Activated CD4-positive, alpha-beta T cell treated with anti-CD3 and anti-CD28 coated beads, Interleukin-10, Interleukin-2, amounts not matched to agents 100 ng/mL and 50 ng/mL, durations not matched to agents 16 hours and 8 hours (primary cell): ENCODE measurements at regions not wholly inside any gene's neighbourhood (a gene's known extent, or its start where the extent isn't known, plus 50 kb on each side); places are given as distances from the start of the nearest gene placed in this dataset.

Experiments
- DNase-seq: peaks from one replicate; pipeline ENCODE4 v3.0.0-alpha.2; 2020

- DNase-seq, result no peak
Observed at GRCh38 chr18:30512872-30513271, 529.7 kb downstream of the DSC3 start.

GRCh38 chr18:30510882-30511281 is 531.7 kb downstream of the DSC3 start:
- no peak for DNase-seq

DNA sequence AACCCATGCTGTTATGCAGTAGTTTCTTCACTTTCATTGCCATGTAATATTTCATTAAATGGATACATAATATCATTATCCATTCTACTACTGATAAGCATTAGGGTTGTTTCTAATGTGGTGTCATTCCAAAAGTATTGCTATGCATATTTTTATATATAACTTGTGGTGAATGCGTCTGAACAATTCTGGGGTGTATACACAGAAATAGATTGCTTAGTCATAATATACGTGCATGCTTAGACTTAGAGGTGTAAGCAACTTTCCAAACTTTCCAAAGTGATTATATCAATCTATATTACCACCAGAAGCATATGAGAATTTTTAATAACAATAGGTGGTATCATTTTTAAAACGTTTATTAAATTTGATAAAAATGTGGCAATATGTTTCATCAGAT is 540.9 kb downstream of the DSC3 start:
- no peak for DNase-seq

- no peak for DNase-seq
Observed at GRCh38 chr18:30500240-30500945, 542.1 kb downstream of the DSC3 start.

GRCh38 chr18:30499721-30500120 is 542.8 kb downstream of the DSC3 start:
- DNase-seq, result no peak

DNA sequence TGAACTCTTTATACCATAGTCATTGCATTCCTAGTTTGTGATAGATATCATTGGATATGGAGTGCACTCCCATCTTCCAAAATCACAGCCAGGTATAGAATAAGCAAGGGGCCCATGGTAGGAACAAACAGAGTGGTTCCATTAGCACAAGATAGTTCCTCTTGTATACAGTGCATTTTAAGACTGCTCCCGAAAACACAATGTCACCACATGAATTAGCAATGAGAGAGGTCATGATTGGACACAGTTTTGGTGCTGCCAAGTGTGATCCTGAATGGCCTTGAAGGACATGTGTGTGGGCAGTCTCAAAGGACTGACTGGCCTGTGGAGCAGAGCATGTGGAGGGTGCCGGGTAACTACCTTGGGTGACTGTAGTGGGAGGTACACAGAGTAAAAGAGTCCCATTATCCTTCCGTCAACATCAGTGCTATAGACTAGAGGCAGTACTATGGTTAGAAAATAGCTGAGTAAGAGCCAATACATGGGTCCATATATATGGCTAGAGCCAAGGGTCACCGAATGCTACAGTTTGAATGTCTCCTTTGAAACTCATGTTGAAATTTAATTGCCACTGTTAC is 549.9 kb downstream of the DSC3 start:
- no peak for DNase-seq

DNA sequence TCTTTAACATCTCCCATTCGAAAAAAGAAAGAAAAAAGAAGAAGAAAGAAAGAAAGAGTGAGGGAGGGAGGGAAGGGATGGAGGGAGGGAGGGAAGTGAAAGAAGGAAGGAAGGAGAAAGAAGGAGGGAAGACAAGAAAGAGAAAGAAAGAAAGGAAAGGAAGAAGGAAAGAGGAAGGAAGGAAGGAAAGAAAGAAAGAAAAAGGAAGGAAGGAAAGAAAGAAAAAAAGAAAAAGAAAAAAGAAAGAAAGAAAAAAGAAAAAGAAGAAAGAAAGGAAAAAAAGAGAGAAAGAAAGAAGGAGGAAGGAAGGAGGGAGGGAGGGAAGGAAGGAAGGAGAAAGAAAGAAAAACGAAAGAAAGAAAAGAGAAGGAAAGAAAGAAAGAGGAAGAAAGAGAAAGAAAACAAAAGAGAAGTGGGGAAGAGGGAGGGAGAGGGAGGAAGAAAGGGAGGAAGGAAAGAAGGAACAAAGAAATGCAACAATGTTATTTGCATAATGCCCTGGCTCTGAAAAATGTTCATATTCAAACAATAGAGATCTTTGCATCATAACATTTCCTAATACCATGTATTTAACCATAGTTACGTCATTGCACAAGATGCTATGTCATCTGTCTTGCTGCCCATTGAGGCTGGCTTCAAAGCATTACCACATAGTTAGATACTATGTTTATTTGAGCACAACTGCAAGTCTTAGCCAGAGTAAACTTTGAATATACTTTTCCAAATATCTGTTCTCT is 550.6 kb downstream of the DSC3 start:
- DNase-seq, result no peak

DNA sequence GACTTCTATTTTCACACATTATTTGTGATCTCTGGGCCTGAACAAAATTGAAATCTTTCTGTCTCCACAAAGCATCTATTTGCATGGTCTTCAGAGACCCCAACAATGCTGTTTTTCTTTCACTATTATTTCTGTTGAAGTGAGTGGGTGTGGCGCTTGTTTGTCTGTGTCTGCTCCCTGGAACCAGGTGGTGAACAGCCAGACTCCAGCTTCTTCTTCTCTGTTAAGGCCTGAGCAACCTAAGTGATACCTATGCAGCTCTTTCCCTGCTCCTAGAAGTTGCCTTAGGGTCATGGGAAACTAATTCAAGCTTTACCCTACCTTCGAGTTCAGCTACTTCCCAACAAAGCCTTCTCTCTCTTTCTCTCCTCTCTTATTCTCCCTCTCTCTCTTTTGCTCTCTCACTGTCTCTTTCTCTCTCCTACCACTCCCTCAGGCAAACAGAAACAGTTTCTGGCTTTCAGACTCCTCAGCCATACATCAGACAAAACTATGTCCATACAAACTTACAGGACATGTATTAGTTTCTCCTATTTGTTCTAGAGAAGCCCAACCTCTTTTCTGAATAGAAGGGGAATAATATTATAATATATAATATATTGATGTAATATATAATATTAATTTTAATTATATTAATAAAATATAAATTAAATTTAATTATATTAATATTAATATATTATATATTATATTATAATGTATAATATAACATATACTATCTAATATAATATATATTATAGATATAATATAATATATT is 552.5 kb downstream of the DSC3 start:
- no peak for DNase-seq

- DNase-seq, result no peak
Observed at GRCh38 chr18:30487962-30488361, 554.6 kb downstream of the DSC3 start.

- no peak for DNase-seq
Observed at GRCh38 chr18:30486856-30487255, 555.7 kb downstream of the DSC3 start.

DNA sequence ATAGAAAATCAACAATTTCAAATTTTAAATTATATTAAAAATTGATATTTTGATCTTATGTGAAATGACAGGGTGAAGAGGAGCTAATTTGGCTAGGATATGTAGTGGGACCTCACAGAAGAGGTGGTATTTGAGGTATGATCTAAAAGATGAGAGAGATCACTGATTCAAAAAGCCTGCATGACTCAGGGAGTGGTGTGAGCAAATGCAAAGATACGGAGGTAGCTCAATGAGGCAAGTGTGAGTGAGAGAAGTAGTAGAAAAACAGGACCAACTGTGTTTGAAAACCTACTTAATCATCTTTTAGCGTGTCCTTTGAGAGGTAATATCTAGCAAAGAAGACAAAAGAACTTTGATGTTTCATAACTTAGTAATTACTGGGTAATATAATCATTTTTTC is 557.5 kb downstream of the DSC3 start:
- DNase-seq, result no peak

DNA sequence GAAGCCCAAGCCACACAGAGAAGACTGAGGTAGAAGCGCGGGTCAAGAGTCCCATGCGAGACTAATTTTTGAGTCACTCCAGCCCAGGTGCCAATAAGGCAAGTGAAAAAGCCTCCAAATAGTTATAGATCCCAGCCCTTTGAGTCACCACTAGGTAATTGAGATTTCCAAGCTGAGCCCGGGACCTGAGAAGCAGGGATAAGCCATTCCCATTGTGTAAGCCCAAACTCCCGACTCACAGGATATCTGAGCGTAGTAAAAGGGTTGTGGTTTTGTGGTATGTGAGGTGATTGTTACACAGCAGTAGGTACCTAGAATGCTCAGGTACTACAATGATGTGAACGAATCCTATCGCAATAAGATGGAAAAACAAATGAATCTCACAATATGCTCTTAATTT is 560.7 kb downstream of the DSC3 start:
- DNase-seq, result no peak

GRCh38 chr18:30469091-30469490 is 573.5 kb downstream of the DSC3 start:
- no peak for DNase-seq

DNA sequence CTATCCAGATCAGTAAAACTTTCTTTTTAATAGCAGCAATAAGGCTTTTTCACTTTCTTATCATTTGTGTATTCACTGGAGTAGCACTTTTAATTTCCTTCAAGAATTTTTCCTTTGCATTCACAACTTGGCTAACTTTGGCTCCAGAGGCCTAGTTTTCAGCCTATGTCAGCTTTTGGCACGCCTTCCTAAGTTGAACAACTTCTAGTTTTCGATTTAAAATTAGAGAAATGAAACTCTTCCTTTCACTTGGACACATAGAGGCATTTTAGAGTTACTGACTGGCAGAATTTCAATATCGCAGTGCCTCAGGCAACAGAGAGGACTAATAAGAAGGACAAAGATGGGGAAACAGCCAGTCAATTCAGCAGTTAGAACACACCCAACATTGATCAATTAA is 577.4 kb downstream of the DSC3 start:
- no peak for DNase-seq

DNA sequence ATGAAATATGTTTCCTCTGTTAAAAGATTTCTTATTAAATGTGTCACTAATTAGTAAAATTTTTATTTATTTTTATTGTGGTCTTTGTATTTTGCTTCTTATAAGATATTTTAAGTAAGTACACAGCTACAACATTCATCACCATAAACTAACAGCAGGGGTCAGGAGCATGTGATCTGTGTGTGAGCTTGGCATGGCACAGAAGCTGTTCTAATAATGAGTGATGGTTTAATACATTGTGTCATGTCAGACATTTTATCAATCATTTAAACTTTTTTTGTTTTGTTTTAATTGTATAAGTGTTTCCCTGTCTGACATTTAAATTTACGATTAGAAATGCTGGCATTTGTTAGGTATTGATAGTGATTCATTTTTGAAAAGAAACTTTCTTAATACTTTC is 585.4 kb downstream of the DSC3 start:
- no peak for DNase-seq

DNA sequence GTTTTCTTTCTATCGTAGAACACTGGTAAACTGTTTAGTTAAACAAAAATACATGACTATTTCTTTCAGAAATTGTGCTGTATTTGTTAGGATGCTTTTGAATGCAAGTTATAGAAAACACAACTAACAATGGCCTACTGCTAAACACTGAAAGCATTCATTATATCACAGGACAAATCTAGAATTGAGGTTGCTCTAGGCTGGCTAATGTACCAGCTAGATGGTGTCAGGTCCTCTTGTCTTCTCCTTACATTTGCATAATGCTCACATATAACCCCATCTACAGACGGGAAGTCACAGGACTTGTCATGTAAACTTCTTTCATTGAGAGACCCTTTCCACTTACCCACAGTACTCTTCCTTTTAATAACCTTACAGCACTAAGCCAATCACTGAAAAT is 586.8 kb downstream of the DSC3 start:
- DNase-seq, result no peak

GRCh38 chr18:30454920-30455319 is 587.6 kb downstream of the DSC3 start:
- no peak for DNase-seq

- no peak for DNase-seq
Observed at GRCh38 chr18:30451981-30452380, 590.6 kb downstream of the DSC3 start.

DNA sequence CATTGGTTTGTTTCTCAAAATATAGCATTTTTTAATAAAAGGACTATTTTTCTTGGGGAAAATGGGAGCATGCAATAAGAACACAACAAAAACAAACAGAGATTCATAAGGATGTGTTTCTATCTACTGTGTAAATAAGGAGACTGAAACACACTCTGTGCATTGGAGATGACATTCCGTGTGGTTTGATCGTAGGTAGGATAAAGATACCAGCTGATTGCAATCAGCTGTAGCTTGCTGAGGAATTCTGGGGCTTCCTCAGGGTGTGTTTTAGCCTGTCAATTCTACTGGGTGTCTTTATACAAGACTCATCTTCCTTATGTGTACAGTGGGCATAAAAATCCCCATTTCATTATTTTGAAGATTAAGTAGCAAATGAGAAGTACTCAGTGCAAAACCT is 591.6 kb downstream of the DSC3 start:
- no peak for DNase-seq

GRCh38 chr18:30446605-30447004 is 595.9 kb downstream of the DSC3 start:
- DNase-seq, result no peak

GRCh38 chr18:30444544-30444943 is 598.0 kb downstream of the DSC3 start:
- DNase-seq, result no peak

GRCh38 chr18:30440351-30440750 is 602.2 kb downstream of the DSC3 start:
- DNase-seq, result no peak

DNA sequence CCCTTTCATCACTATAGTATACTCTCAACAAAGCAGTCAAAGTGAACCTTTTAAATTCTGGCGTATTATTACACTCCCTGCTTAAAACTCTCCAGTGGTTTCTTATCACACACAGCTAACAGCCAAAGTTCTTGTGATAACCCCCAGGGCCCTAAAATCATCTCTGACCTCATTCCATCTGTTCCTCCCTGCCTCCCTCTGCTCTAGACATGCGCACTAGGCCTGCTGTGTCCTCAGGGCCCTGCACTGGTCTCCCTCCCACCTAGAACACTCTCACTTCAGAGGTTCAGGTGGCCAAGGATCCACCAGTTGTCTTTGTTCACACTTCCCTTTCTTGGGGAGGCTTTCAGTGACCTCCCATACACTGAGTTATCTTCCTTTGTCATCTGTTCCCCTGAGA is 603.4 kb downstream of the DSC3 start:
- DNase-seq, result no peak

DNA sequence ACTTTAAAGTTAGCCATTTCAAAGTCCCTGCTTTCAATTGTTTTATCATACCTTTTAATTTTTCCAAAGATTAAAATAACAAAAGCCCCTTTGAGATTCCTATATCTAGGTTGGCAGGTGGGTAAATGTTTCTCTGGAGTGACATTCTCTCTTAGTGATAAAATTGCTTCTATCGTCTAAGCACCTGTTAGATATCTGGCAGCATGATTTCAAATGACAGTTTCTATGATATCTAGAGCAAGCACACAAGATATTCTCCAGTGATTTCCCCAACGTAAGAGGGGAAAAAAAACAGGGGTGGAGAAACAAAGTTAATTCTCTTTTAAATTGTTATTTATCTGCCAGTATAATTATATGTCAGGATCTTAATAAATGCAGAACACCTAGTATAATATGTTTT is 610.2 kb downstream of the DSC3 start:
- no peak for DNase-seq
